K562 (cell line): ENCODE measurements at regions not wholly inside any gene's neighbourhood (a gene's known extent, or its start where the extent isn't known, plus 50 kb on each side); places are given as distances from the start of the nearest gene placed in this dataset.
A peak's percentile ranks its signal among the peaks of the same experiment; 100 is the strongest.

Source experiments
- ATAC-seq: fragments of 200-7000 bp; cut with Tn5 transposase; 3 replicates; pipeline ENCODE4 v1.9.1; 2020; ENCODE audit warnings: moderate library complexity
- BruUV-seq: library from RNA; stranded (reverse); fragments of 400-500 nt; replicated peaks from 2 replicates; lab custom pipeline; 2021; lab: Mats Ljungman, UMichigan
- CTCF ChIA-PET: fragments of 300-600 bp; formaldehyde crosslinking; extraction: SDS; loops from one replicate; lab custom pipeline; 2021; ENCODE audit warnings: low intra/inter-chr PET ratio; lab: Yijun Ruan, JAX
- POLR2A ChIA-PET: fragments of 300-600, 350-650 bp; sonication (Branson Sonifier 250); formaldehyde crosslinking; extraction: SDS; loops from one replicate; lab custom pipeline; 2021; ENCODE audit warnings: antibody characterized with exemption, inconsistent platforms; lab: Yijun Ruan, JAX
- DNase-seq, 4 experiments: peaks; one replicate each; pipeline versions ENCODE4 v3.0.0 to v3.0.0-alpha.2; 2011 to 2018; ENCODE audit warnings: low spot score in 3 of 4, mixed read lengths in 3 of 4; ENCODE audit errors: extremely low read depth in 1 of 4
- FAIRE-seq: peaks from 2 replicates; lab custom pipeline; 2011; peaks lifted over from hg19 to GRCh38; lab: Jason Lieb, UNC
- H2AFZ ChIP-seq: 2 replicates; pipeline ENCODE4 v1.6.0; 2011; ENCODE audit warnings: low read depth, low read length, control low read depth, inconsistent platforms
- H3K27ac ChIP-seq: fragments of 200-600 bp; 3 replicates; pipeline ENCODE4 v1.8.0; 2011; ENCODE audit warnings: low read depth, mild to moderate bottlenecking, control low read depth, inconsistent platforms, low read length, moderate library complexity, mixed read lengths; ENCODE audit errors: extremely low read depth
- H3K27me3 ChIP-seq, 2 experiments: fragments of 300-600 bp in 1 of 2; 2 replicates in 1 of 2; 3 replicates in 1 of 2; pipeline versions ENCODE4 v1.6.0 to v1.8.0; 2011; ENCODE audit warnings: inconsistent platforms in 2 of 2, low read length in 2 of 2, mild to moderate bottlenecking in 1 of 2, mixed read lengths in 1 of 2, moderate library complexity in 1 of 2; ENCODE audit not compliant: control insufficient read depth in 2 of 2, insufficient read depth in 2 of 2
- H3K36me3 ChIP-seq: fragments of 300-600 bp; 3 replicates; pipeline ENCODE4 v1.8.0; 2011; ENCODE audit warnings: mild to moderate bottlenecking, low read length, inconsistent platforms; ENCODE audit not compliant: control insufficient read depth, insufficient read depth
- H3K4me1 ChIP-seq, 2 experiments: fragments of 200-600 bp in 1 of 2; replicated peaks in 1 of 2; 2 replicates in 1 of 2; 3 replicates in 1 of 2; pipeline versions ENCODE4 v1.5.1 to v1.8.0; 2011; ENCODE audit warnings: inconsistent platforms in 2 of 2, low read length in 2 of 2, mild to moderate bottlenecking in 1 of 2, mixed read lengths in 1 of 2, moderate library complexity in 1 of 2; ENCODE audit not compliant: control insufficient read depth in 2 of 2, insufficient read depth in 2 of 2
- H3K4me2 ChIP-seq: 2 replicates; pipeline ENCODE4 v1.6.1; 2011; ENCODE audit warnings: low read length, control low read depth, inconsistent platforms, mixed read lengths; ENCODE audit not compliant: insufficient read depth
- H3K4me3 ChIP-seq: fragments of 200-600 bp; sonication (generic), shearing (Covaris generic); 2 replicates; pipeline ENCODE4 v1.5.1; 2016; ENCODE audit warnings: control low read depth, inconsistent platforms
- H3K79me2 ChIP-seq: fragments of 200-600 bp; 3 replicates; pipeline ENCODE4 v1.8.0; 2011; ENCODE audit warnings: low read length, inconsistent platforms; ENCODE audit not compliant: control insufficient read depth, insufficient read depth
- H3K9ac ChIP-seq, 2 experiments: 2 replicates each; pipeline versions ENCODE4 v1.6.0 to v1.6.1; 2011; ENCODE audit warnings: low read depth in 2 of 2, low read length in 2 of 2, control low read depth in 1 of 2, inconsistent platforms in 1 of 2, mild to moderate bottlenecking in 1 of 2, mixed read lengths in 1 of 2; ENCODE audit not compliant: insufficient read depth in 1 of 2
- H3K9me1 ChIP-seq: one replicate; pipeline ENCODE4 v1.6.0; 2011; ENCODE audit warnings: inconsistent platforms, mild to moderate bottlenecking, low read length, moderate library complexity; ENCODE audit not compliant: control insufficient read depth, insufficient read depth
- H3K9me3 ChIP-seq: replicated peaks from 2 replicates; pipeline ENCODE4 v1.5.1; 2011; ENCODE audit warnings: low read depth, low read length, inconsistent platforms; ENCODE audit not compliant: control insufficient read depth, insufficient read depth
- H4K20me1 ChIP-seq: replicated peaks from 2 replicates; pipeline ENCODE4 v1.6.1; 2011; ENCODE audit warnings: low read length, inconsistent platforms, mixed read lengths; ENCODE audit not compliant: control insufficient read depth, insufficient read depth
- FIP1L1 ChIP-seq: fragments of 200-400 bp; formaldehyde crosslinking; IDR thresholded peaks from 2 replicates; pipeline ENCODE4 v1.6.1; 2018; ENCODE audit warnings: mild to moderate bottlenecking, low read depth, low read length; ENCODE audit not compliant: poor library complexity, severe bottlenecking
- MAFF ChIP-seq: IDR thresholded peaks from 2 replicates; pipeline ENCODE4 v1.6.1; 2012; ENCODE audit warnings: low read length, improper control_type of control experiment
- SRF ChIP-seq, 2 experiments: fragments of 250-450, 450-650 bp in 1 of 2; sonication (Bioruptor Pico) in 1 of 2; sonication (generic) in 1 of 2; formaldehyde crosslinking; IDR thresholded peaks; 2 replicates each; pipeline versions ENCODE4 v1.5.0 to v1.5.1; 2020 to 2022; ENCODE audit warnings: mild to moderate bottlenecking in 1 of 2, missing genetic modification reagents in 1 of 2
- WGBS: fragments of 100-300 bp; shearing (Covaris generic); methylation state at CpG from one replicate; pipeline ENCODE4 v1.1.6; 2016; ENCODE audit warnings: low coverage, mixed read lengths; ENCODE audit not compliant: insufficient coverage; ENCODE audit errors: missing lambda C conversion rate; 5-methylcytosine and 5-hydroxymethylcytosine counted together
- in situ Hi-C: fragments of 300-500 bp; cut with MboI; formaldehyde crosslinking; loops from 4 replicates; pipeline ENCODE4 v1.15.0; 2018; ENCODE audit warnings: inconsistent platforms, mixed read lengths
- intact Hi-C: fragments of 100-400 bp; cut with micrococcal nuclease; formaldehyde crosslinking; loops from 2 replicates; pipeline ENCODE4 v1.14.2; 2022
- TF ChIP-seq, protein P1 (sequence below), 3 experiments: IDR thresholded peaks in 2 of 3; conservative IDR thresholded peaks in 1 of 3; 2 replicates each; pipeline ENCODE4 v1.5.1; 2011 to 2012; ENCODE audit warnings: low read length in 3 of 3, mild to moderate bottlenecking in 3 of 3, control low read depth in 2 of 3, improper control_type of control experiment in 1 of 3, inconsistent platforms in 1 of 3, low read depth in 1 of 3, mixed read lengths in 1 of 3, moderate library complexity in 1 of 3; ENCODE audit not compliant: insufficient read depth in 2 of 3
- TF ChIP-seq, protein P2 (sequence below): fragments of 450-650 bp; IDR thresholded peaks from 2 replicates; pipeline ENCODE4 v1.6.1; 2016; ENCODE audit warnings: low read depth, mild to moderate bottlenecking, moderate library complexity

DNA sequence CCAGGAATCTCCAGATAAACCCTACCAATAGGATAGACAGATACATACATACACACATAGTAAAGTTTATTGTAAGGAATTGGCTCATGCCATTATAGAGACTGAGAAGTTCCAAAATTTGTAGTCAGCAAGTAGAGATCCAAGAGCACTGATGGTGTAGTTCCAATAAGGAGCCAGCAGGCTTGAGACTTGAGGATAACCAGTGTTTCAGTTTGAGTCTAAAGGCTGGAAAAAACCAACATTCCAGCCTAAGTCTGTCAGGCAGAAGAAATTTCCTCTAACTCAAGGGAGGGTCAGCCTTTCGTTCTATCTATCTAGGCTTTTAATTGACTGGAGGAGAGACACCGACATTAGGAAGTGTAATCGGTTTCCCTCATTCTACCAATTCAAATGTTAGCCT lies 110.2 kb upstream of the TSHZ3 start:
- CTCF ChIA-PET, result no interaction called here
- POLR2A ChIA-PET, result no interaction called here
- H3K79me2 ChIP-seq, result no peaks in the 10 kb centered on the region
- no peak overlapping the region for H3K4me3 ChIP-seq
- TF ChIP-seq, protein P1, sequence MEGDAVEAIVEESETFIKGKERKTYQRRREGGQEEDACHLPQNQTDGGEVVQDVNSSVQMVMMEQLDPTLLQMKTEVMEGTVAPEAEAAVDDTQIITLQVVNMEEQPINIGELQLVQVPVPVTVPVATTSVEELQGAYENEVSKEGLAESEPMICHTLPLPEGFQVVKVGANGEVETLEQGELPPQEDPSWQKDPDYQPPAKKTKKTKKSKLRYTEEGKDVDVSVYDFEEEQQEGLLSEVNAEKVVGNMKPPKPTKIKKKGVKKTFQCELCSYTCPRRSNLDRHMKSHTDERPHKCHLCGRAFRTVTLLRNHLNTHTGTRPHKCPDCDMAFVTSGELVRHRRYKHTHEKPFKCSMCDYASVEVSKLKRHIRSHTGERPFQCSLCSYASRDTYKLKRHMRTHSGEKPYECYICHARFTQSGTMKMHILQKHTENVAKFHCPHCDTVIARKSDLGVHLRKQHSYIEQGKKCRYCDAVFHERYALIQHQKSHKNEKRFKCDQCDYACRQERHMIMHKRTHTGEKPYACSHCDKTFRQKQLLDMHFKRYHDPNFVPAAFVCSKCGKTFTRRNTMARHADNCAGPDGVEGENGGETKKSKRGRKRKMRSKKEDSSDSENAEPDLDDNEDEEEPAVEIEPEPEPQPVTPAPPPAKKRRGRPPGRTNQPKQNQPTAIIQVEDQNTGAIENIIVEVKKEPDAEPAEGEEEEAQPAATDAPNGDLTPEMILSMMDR (IDR thresholded peaks at IDR 0.05 in 2 of 3, conservative IDR thresholded peaks at IDR 0.05 in 1 of 3; ENCODE audit: insufficient read depth in 2 of 3, low read depth in 1 of 3, low read length in 3 of 3), result 0 out of 6 replicates have a peak, but pooled peaks of 1 of the 3 experiments have one; percentile 4
- TF ChIP-seq, protein P2, sequence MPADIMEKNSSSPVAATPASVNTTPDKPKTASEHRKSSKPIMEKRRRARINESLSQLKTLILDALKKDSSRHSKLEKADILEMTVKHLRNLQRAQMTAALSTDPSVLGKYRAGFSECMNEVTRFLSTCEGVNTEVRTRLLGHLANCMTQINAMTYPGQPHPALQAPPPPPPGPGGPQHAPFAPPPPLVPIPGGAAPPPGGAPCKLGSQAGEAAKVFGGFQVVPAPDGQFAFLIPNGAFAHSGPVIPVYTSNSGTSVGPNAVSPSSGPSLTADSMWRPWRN, result no peak
- TF ChIP-seq FIP1L1 (no peak), MAFF (no peak), SRF (CRISPR knock-in tag; IDR thresholded peaks at IDR 0.05) (no peak)
- H3K27ac ChIP-seq, result no peak overlapping the region
- no peaks in the 10 kb centered on the region for H3K4me1 ChIP-seq
- in situ Hi-C loops, result no loop called here
- FAIRE-seq (no peak), DNase-seq (no peak), ATAC-seq (no peak)
- no peak overlapping the region for H2AFZ ChIP-seq
- no peaks in the 10 kb centered on the region for H3K9me1 ChIP-seq
- no peaks in the 10 kb centered on the region for H3K36me3 ChIP-seq
- no peaks in the 10 kb centered on the region for H3K27me3 ChIP-seq
- no peaks in the 10 kb centered on the region for H3K9me3 ChIP-seq
- WGBS, result 11% methylated on average over 3 of the region's 3 CpGs
- H4K20me1 ChIP-seq, result no peaks in the 10 kb centered on the region
- BruUV-seq, result no TSS peak
- intact Hi-C loops, result no loop called here
- no peak overlapping the region for H3K4me2 ChIP-seq
- H3K9ac ChIP-seq, result no peak overlapping the region
